Esophagus squamous epithelium (tissue), 5 donors: ENCODE measurements at regions not wholly inside any gene's neighbourhood (a gene's known extent, or its start where the extent isn't known, plus 50 kb on each side); places are given as distances from the start of the nearest gene placed in this dataset.

ENCODE experiments used
- DNase-seq: peaks from one replicate; lab custom pipeline; 2025; lab: John Stamatoyannopoulos, UW
- H3K27ac ChIP-seq, 4 donors: fragments of 200-600 bp; sonication (generic); one replicate each; pipeline ENCODE4 v1.5.1; 2016 to 2019; ENCODE audit warnings: mild to moderate bottlenecking in 1 of 4
- H3K27me3 ChIP-seq, 4 donors: fragments of 200-600 bp; sonication (generic); 1 replicate in 3 of 4; 2 replicates in 1 of 4; pipeline versions ENCODE4 v1.5.1 to v1.6.0; 2017 to 2021; ENCODE audit warnings: antibody characterized with exemption in 1 of 4
- H3K36me3 ChIP-seq, 3 donors: fragments of 200-600 bp; sonication (generic); one replicate each; pipeline ENCODE4 v1.5.1; 2016 to 2019
- H3K4me1 ChIP-seq, 3 donors: fragments of 200-600 bp; sonication (generic); one replicate each; pipeline ENCODE4 v1.5.1; 2017 to 2019
- H3K4me3 ChIP-seq, 4 donors: fragments of 200-600 bp; sonication (generic); 1 replicate in 3 of 4; 2 replicates in 1 of 4; pipeline ENCODE4 v1.5.1; 2016 to 2019; ENCODE audit warnings: mild to moderate bottlenecking in 2 of 4, moderate library complexity in 1 of 4
- H3K9me3 ChIP-seq, 3 donors: fragments of 200-600 bp; sonication (generic); one replicate each; pipeline ENCODE4 v1.5.1; 2016 to 2019
- POLR2A ChIP-seq, 4 donors: fragments of 450-650 bp; IDR thresholded peaks; one replicate each; pipeline ENCODE4 v1.6.1; 2017; ENCODE audit warnings: antibody characterized with exemption in 4 of 4, mild to moderate bottlenecking in 4 of 4, moderate library complexity in 3 of 4
- WGBS, 2 donors: methylation state at CpG; one replicate each; pipeline ENCODE4 v1.1.5; 2018; 5-methylcytosine and 5-hydroxymethylcytosine counted together
- intact Hi-C: fragments of 100-400 bp; cut with DNase I; formaldehyde crosslinking; loops from one replicate; pipeline ENCODE4 v1.15.0; 2022
- TF ChIP-seq, protein P1 (sequence below), 6 experiments: fragments of 450-650 bp in 4 of 6; fragments of 200-600 bp in 2 of 6; sonication (generic) in 2 of 6; IDR thresholded peaks; one replicate each; pipeline ENCODE4 v1.5.1; 2016 to 2019; ENCODE audit warnings: antibody characterized with exemption in 6 of 6, mild to moderate bottlenecking in 4 of 6, moderate library complexity in 4 of 6
- donor health status: DM: yes; HTN: yes; CAD: no.

DNA sequence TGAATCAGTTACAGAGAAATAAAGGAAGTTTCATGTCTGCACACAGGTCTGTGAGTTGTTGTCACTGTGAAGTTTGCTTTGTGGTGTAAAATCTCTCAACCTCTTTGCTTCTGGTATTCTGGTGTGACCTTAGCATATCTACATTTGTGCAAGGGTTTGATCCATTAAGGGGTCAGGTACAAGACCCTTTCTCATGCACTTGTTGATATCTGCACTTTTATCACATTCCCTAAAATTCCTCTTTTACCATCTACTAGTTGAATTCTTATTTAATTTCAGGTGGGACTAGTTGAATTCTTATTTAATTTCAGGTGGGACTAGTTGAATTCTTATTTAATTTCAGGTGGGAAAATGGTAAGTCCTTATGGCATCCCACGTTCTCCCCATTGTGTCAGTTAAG is 306.7 kb upstream of the ZNF608 start:
- TF ChIP-seq, protein P1, sequence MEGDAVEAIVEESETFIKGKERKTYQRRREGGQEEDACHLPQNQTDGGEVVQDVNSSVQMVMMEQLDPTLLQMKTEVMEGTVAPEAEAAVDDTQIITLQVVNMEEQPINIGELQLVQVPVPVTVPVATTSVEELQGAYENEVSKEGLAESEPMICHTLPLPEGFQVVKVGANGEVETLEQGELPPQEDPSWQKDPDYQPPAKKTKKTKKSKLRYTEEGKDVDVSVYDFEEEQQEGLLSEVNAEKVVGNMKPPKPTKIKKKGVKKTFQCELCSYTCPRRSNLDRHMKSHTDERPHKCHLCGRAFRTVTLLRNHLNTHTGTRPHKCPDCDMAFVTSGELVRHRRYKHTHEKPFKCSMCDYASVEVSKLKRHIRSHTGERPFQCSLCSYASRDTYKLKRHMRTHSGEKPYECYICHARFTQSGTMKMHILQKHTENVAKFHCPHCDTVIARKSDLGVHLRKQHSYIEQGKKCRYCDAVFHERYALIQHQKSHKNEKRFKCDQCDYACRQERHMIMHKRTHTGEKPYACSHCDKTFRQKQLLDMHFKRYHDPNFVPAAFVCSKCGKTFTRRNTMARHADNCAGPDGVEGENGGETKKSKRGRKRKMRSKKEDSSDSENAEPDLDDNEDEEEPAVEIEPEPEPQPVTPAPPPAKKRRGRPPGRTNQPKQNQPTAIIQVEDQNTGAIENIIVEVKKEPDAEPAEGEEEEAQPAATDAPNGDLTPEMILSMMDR (IDR thresholded peaks at IDR 0.05): no peak
- Histone ChIP-seq H3K4me1 (peaks cover 5 to 37% (median 11%) of the 10 kb centered on the region in 3 donors), H3K27me3 (no peaks in the 10 kb centered on the region), H3K36me3 (no peaks in the 10 kb centered on the region), H3K27ac (no peak overlapping the region), H3K9me3 (no peaks in the 10 kb centered on the region), H3K4me3 (no peak overlapping the region)
- 36 to 71% methylated on average over 1 of the region's 1 CpG for WGBS, 2 donors
- no peak for DNase-seq
- intact Hi-C loops: no loop called here

DNA sequence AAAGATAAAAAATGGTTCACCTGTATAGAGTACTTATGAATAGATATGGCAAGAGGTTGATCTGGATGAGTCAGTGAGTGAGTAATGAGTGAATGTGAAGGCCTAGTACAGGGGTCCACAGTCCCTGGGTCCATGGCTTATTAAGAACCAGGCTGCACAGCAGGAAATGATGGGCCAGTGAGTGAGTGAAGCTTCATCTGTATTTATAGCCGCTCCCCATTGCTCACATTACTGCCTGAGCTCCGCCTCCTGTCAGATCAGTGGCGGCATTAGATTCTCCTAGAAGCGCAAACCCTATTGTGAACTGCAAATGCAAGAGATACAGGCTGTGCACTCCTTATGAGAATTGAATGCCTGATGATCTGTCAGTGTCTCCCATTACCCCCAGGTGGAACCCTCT is 307.7 kb upstream of the ZNF608 start:
- 83 to 85% methylated on average over 2 to 4 of the region's 4 CpGs for WGBS, 2 donors
- no peak for DNase-seq
- no peaks in the 10 kb centered on the region for H3K36me3 ChIP-seq
- peaks cover 12 to 46% (median 16%) of the 10 kb centered on the region in 3 donors for H3K4me1 ChIP-seq
- no peak overlapping the region for H3K27ac ChIP-seq
- no peaks in the 10 kb centered on the region for H3K9me3 ChIP-seq
- intact Hi-C loops: no loop called here
- H3K27me3 ChIP-seq: no peaks in the 10 kb centered on the region
- H3K4me3 ChIP-seq: no peak overlapping the region
- TF ChIP-seq POLR2A (IDR thresholded peaks at IDR 0.05): no peak
- TF ChIP-seq, protein P1 (IDR thresholded peaks at IDR 0.05): no peak

DNA sequence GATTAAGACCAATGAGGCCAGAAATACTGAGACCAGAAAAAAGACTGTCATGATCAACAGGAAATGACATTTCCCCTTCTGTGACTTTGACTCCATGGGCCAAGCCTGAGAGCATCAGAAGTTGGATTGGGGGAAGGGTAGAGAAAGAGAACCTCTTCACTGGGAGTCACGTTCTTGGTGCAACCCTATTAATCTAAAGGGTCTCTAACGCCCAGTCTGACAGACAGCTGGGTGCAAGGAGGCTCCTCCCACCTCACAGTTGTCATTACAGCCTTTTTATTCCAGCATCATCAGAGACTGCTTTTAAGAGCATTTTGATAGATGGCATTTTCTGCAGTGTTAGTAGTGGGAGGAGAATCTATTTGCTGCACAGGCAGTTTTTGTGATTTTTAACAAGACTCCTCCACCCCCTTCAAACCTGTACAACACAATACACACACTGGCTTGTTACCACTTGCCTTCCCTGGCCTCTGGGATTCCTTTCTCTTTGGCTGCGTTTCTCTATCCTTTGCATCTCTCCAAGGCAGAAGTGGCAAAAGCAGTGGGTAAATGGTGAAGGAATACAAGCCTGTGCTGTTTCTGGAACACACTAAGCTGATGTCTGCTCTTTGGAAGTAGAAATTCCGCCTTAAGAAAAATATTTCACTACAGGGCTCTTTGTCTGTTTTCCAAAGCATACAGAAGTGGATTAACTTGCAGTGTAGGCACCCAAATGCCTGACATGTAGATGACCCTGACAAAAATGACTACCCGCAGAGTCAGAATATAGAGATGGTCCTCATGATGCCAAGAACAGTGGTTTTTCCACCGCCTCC is 310.4 kb upstream of the ZNF608 start:
- no peaks in the 10 kb centered on the region for H3K36me3 ChIP-seq
- WGBS, 2 donors: 44 to 49% methylated on average over 6 of the region's 6 CpGs
- DNase-seq: no peak
- no peaks in the 10 kb centered on the region for H3K27me3 ChIP-seq
- no peak for TF ChIP-seq POLR2A (IDR thresholded peaks at IDR 0.05)
- TF ChIP-seq, protein P1 (IDR thresholded peaks at IDR 0.05): no peak
- no peak overlapping the region for H3K4me3 ChIP-seq
- H3K9me3 ChIP-seq: no peaks in the 10 kb centered on the region
- peak overlapping the region in 2 of 4 donors; percentile 4 to 42 for H3K27ac ChIP-seq
- H3K4me1 ChIP-seq: peaks cover 12 to 38% (median 16%) of the 10 kb centered on the region in 3 donors
- intact Hi-C loops: no loop called here

DNA sequence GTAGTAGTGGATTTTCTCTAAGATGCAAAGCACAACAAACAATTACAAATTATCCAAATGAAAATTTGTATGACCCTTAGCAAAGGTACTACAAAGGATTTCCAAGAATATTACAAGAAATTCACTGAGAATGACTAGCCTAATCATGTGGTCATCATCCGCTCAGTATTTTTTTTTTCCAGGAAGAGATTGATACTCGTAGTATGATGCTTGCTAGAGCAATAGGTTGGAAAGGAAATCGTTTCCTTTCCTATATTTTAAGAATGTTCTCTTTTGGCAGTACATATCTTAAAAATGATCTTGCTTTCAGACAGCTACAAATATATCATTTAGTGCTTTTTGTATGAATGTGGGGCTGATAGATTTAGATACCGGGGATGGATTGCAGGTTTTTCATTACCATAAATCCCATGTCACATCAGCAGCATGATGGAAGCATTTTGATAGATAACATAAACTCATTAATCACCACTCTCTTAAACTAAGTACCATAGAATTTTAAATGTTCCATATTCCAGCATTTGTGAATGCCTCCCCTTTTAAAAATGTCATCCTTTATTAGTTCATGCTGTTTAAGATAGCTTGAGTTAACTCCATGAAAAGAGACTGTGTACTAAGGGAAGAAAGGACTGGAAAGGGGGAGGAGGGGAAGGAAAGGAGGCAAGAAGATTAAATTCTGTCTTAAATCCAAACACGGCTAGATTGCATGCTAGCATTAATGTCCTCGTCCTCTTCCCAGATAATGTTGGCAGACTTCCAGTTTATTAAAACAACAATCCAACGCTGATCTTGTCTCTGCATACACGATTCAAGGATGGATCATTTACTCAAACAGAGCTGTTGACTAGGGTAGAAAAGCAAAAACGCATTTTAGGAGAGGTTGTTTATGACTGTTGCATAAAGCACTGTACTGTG is 311.7 kb upstream of the ZNF608 start:
- intact Hi-C loops: no loop called here
- 34 to 41% methylated on average over 9 of the region's 9 CpGs for WGBS, 2 donors
- Histone ChIP-seq H3K4me1 (peaks cover 12 to 38% (median 16%) of the 10 kb centered on the region in 3 donors), H3K9me3 (no peaks in the 10 kb centered on the region), H3K27me3 (no peaks in the 10 kb centered on the region), H3K36me3 (no peaks in the 10 kb centered on the region), H3K27ac (peak overlapping the region in 1 of 4 donors; percentile 23), H3K4me3 (no peak overlapping the region)
- TF ChIP-seq, protein P1 (IDR thresholded peaks at IDR 0.05): no peak
- TF ChIP-seq POLR2A (IDR thresholded peaks at IDR 0.05): no peak
- no peak for DNase-seq
